ENCODE measurements at regions not wholly inside any gene's neighbourhood (a gene's known extent, or its start where the extent isn't known, plus 50 kb on each side); places are given as distances from the start of the nearest gene placed in this dataset.

DNA sequence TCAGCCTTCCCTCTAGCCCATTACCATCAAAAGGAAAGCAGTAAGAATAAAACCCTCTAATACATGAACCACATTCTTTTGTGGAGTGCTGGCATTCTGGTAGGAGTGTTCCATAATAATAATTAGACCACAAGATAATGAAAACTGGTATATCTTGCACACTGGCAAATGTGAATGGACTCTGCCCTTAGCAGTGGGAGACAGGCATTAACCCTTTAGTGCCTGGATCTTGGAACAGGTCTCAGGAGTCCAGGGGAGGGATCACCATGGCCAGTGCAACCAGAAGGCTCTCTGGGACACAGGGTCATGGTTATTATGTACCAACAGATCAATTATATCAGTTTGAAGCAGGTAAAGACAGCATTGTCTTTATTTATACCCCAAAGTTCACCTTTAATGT, 387.5 kb upstream of the TMPO start (continued):
- TF ChIP-seq NR2C1 (IDR thresholded peaks at IDR 0.05) (no peak), NR2C1 (tag; IDR thresholded peaks at IDR 0.05) (no peak)

GRCh38 chr12:98136544-98136943, 378.8 kb upstream of the TMPO start:
- no peaks in the 10 kb centered on the region for H3K9me3 ChIP-seq (replicated peaks; ENCODE audit: control insufficient read depth, insufficient read depth, low read depth, low read length)
- no peaks in the 10 kb centered on the region for H4K20me1 ChIP-seq (replicated peaks; ENCODE audit: control insufficient read depth, insufficient read depth, low read length)
- ChIA-PET CTCF (ENCODE audit: low intra/inter-chr PET ratio) (no interaction called here), POLR2A (no interaction called here)
- ATAC-seq (no peak), FAIRE-seq (no peak), DNase-seq (ENCODE audit: extremely low read depth in 1 of 4, low spot score in 3 of 4) (no peak)
- H3K4me2 ChIP-seq (ENCODE audit: insufficient read depth, low read length), result no peak overlapping the region
- H3K9me1 ChIP-seq (ENCODE audit: control insufficient read depth, insufficient read depth, low read length), result no peaks in the 10 kb centered on the region
- no peak overlapping the region for H2AFZ ChIP-seq (ENCODE audit: low read depth, low read length)
- H3K9ac ChIP-seq (ENCODE audit: insufficient read depth in 1 of 2, low read depth in 2 of 2, low read length in 2 of 2), result no peak overlapping the region
- H3K4me3 ChIP-seq, result no peak overlapping the region
- no peaks in the 10 kb centered on the region for H3K79me2 ChIP-seq (ENCODE audit: control insufficient read depth, insufficient read depth, low read length)
- 0% methylated on average over 2 of the region's 2 CpGs for WGBS (ENCODE audit: insufficient coverage, low coverage, missing lambda C conversion rate)
- H3K36me3 ChIP-seq (ENCODE audit: control insufficient read depth, insufficient read depth, low read length), result no peaks in the 10 kb centered on the region
- no TSS peak for BruUV-seq (replicated peaks)
- no peaks in the 10 kb centered on the region for H3K27me3 ChIP-seq (ENCODE audit: control insufficient read depth in 2 of 2, insufficient read depth in 2 of 2, low read length in 2 of 2)
- no peak overlapping the region for H3K27ac ChIP-seq (ENCODE audit: extremely low read depth, low read depth, low read length)
- in situ Hi-C loops (cut with MboI), result no loop called here
- no peaks in the 10 kb centered on the region for H3K4me1 ChIP-seq (replicated peaks in 1 of 2; ENCODE audit: control insufficient read depth in 2 of 2, insufficient read depth in 2 of 2, low read length in 2 of 2)
- TF ChIP-seq CBX1 (IDR thresholded peaks at IDR 0.05; ENCODE audit: low read depth), result no peak
- no peak for TF ChIP-seq DPF2 (IDR thresholded peaks at IDR 0.05)
- no peak for TF ChIP-seq KDM4B (IDR thresholded peaks at IDR 0.05; ENCODE audit: borderline replicate concordance in 2 of 2, low read depth in 1 of 2)
- no peak for TF ChIP-seq NCOR1 (IDR thresholded peaks at IDR 0.05)
- no peak for TF ChIP-seq FOXO4 (CRISPR knock-in tag; IDR thresholded peaks at IDR 0.05)
- TF ChIP-seq ZNF707 (CRISPR knock-in tag; conservative IDR thresholded peaks at IDR 0.05), result no peak
- TF ChIP-seq, protein P1, sequence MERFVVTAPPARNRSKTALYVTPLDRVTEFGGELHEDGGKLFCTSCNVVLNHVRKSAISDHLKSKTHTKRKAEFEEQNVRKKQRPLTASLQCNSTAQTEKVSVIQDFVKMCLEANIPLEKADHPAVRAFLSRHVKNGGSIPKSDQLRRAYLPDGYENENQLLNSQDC (CRISPR knock-in tag; IDR thresholded peaks at IDR 0.05), result no peak
- TF ChIP-seq SMC3 (conservative IDR thresholded peaks at IDR 0.05; ENCODE audit: insufficient read depth, low read depth, low read length), result no peak
- TF ChIP-seq NR2F6 (CRISPR knock-in tag; IDR thresholded peaks at IDR 0.05), result no peak
- no peak for TF ChIP-seq ETS2 (tag; IDR thresholded peaks at IDR 0.05; ENCODE audit: borderline replicate concordance, poor library complexity, severe bottlenecking)
- TF ChIP-seq POLR2H (tag; IDR thresholded peaks at IDR 0.05; ENCODE audit: low read depth), result no peak
- no peak for TF ChIP-seq BCOR (IDR thresholded peaks at IDR 0.05)
- intact Hi-C loops (cut with micrococcal nuclease), result no loop called here

Measured in K562 (cell line).